AG09309 (cell line): ENCODE measurements at regions not wholly inside any gene's neighbourhood (a gene's known extent, or its start where the extent isn't known, plus 50 kb on each side); places are given as distances from the start of the nearest gene placed in this dataset.

ENCODE experiments used
- DNase-seq: peaks from one replicate; pipeline ENCODE4 v3.0.0-alpha.2; 2010; ENCODE audit warnings: low read depth
- H3K4me3 ChIP-seq: 2 replicates; pipeline ENCODE4 v1.5.1; 2011; ENCODE audit warnings: mild to moderate bottlenecking, low read depth, low read length, moderate library complexity; ENCODE audit not compliant: control insufficient read depth
- TF ChIP-seq, protein P1 (sequence below): IDR thresholded peaks from 2 replicates; pipeline ENCODE4 v1.5.1; 2011; ENCODE audit warnings: mild to moderate bottlenecking, low read depth, low read length, inconsistent platforms; ENCODE audit not compliant: insufficient read depth, control insufficient read depth; ENCODE audit errors: missing control alignments

GRCh38 chr5:102554082-102554481, 55.3 kb upstream of the SLCO6A1 start:
- H3K4me3 ChIP-seq, result no peak overlapping the region
- TF ChIP-seq, protein P1, sequence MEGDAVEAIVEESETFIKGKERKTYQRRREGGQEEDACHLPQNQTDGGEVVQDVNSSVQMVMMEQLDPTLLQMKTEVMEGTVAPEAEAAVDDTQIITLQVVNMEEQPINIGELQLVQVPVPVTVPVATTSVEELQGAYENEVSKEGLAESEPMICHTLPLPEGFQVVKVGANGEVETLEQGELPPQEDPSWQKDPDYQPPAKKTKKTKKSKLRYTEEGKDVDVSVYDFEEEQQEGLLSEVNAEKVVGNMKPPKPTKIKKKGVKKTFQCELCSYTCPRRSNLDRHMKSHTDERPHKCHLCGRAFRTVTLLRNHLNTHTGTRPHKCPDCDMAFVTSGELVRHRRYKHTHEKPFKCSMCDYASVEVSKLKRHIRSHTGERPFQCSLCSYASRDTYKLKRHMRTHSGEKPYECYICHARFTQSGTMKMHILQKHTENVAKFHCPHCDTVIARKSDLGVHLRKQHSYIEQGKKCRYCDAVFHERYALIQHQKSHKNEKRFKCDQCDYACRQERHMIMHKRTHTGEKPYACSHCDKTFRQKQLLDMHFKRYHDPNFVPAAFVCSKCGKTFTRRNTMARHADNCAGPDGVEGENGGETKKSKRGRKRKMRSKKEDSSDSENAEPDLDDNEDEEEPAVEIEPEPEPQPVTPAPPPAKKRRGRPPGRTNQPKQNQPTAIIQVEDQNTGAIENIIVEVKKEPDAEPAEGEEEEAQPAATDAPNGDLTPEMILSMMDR, result no peak
- DNase-seq, result no peak

GRCh38 chr5:102554728-102555127, 55.9 kb upstream of the SLCO6A1 start:
- DNase-seq, result no peak
- TF ChIP-seq, protein P1, result no peak
- H3K4me3 ChIP-seq, result no peak overlapping the region

GRCh38 chr5:102561894-102562760, 63.3 kb upstream of the SLCO6A1 start:
- TF ChIP-seq, protein P1, result peak; percentile 81
- H3K4me3 ChIP-seq, result no peak overlapping the region
- DNase-seq, result no peak

DNA sequence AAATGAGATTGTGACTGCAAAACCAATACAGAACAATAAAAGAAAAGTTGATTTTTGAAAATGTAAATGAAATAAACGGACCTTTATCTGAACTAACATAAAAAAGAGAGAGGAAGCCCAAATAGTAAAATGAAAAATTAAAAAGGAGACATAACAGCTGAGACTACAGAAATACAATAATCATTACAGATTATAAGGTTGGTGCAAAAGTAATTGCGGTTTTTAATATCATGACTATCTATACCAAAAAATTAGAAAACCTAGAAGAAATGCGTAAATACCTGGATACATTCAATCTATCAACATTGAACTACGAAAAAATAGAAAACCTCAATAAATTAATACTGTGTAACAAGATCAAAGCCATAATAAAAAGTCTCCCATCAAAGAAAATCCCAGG, 71.9 kb upstream of the SLCO6A1 start:
- TF ChIP-seq, protein P1, result no peak
- no peak for DNase-seq
- no peak overlapping the region for H3K4me3 ChIP-seq

DNA sequence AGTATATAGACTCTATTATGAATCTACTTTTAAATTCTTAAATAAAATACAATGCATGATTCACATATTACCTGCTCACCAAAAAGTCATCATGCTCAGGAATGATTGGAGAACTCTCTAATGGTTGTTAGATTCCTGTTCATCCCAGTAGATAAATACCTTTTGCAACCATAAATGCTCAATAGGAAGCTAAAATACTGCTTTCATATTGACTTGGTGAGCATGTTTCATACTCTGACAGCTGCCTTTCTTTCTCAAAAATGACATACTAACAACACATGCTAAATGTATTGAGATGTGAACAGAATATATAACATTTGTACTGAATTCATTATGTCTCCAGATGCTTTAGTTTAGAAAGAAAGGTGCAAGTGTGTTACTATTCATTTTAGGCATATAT, 79.6 kb upstream of the SLCO6A1 start:
- no peak overlapping the region for H3K4me3 ChIP-seq
- no peak for DNase-seq
- TF ChIP-seq, protein P1, result no peak

DNA sequence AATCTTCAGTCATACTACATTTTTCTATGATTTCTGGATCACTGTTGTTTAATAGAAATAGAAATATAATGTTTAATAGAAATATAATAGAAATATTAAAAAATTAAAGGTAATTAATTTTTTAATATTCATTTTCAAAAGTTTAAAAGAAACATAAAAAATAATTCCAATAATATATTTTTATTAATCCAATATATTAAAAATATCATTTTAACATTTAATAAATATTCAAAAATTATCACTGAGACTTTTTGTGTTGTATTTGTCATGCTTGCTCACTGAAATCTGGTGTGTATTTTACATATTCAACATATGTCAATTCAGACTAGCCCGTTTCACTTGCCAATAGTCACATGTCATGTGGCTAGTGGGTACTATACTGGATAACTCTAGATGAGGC, 80.6 kb upstream of the SLCO6A1 start:
- no peak for DNase-seq
- no peak overlapping the region for H3K4me3 ChIP-seq

More for the DNA sequence above, 80.6 kb upstream of the SLCO6A1 start:
- TF ChIP-seq, protein P1, result no peak
